IMR-90 (cell line): ENCODE measurements at regions not wholly inside any gene's neighbourhood (a gene's known extent, or its start where the extent isn't known, plus 50 kb on each side); places are given as distances from the start of the nearest gene placed in this dataset.
A peak's percentile ranks its signal among the peaks of the same experiment; 100 is the strongest.

Experiments used
- ATAC-seq: fragments of 200-7000 bp; cut with Tn5 transposase; 2 replicates; pipeline ENCODE4 v1.9.1; 2020; ENCODE audit warnings: low read depth, mild to moderate bottlenecking, moderate library complexity
- BruUV-seq: library from RNA; stranded (reverse); fragments of 400-500 nt; replicated peaks from 2 replicates; lab custom pipeline; 2021; lab: Mats Ljungman, UMichigan
- CTCF ChIA-PET: fragments of 300-600 bp; formaldehyde crosslinking; extraction: SDS; loops from one replicate; lab custom pipeline; 2021; ENCODE audit warnings: antibody characterized with exemption; lab: Yijun Ruan, JAX
- POLR2A ChIA-PET: fragments of 300-600 bp; sonication (Branson Sonifier 250); formaldehyde crosslinking; loops from one replicate; lab custom pipeline; 2022; ENCODE audit warnings: antibody characterized with exemption; ENCODE audit not compliant: unreplicated experiment; lab: Charles Lee
- DNase-seq: peaks from one replicate; pipeline ENCODE4 v3.0.0; 2013
- H2AFZ ChIP-seq: replicated peaks from 2 replicates; pipeline ENCODE3; 2013; ENCODE audit warnings: low read length, mild to moderate bottlenecking; ENCODE audit not compliant: poor library complexity
- H2AK5ac ChIP-seq: 2 replicates; pipeline ENCODE4 v1.6.1; 2013; ENCODE audit warnings: low read depth, low read length, inconsistent platforms
- H2AK9ac ChIP-seq: replicated peaks from 2 replicates; pipeline ENCODE3; 2013; ENCODE audit warnings: mild to moderate bottlenecking, low read depth, low read length, moderate library complexity; ENCODE audit not compliant: poor library complexity
- H2BK120ac ChIP-seq: 2 replicates; pipeline ENCODE4 v1.6.1; 2013; ENCODE audit warnings: low read depth, low read length, inconsistent platforms
- H2BK15ac ChIP-seq: 3 replicates; pipeline ENCODE4 v1.6.1; 2013; ENCODE audit warnings: low read depth, low read length, inconsistent platforms
- H2BK20ac ChIP-seq: 2 replicates; pipeline ENCODE4 v1.6.1; 2013; ENCODE audit warnings: low read depth, mild to moderate bottlenecking, inconsistent platforms, low read length, moderate library complexity
- H2BK5ac ChIP-seq: 2 replicates; pipeline ENCODE4 v1.6.1; 2013; ENCODE audit warnings: mild to moderate bottlenecking, low read depth, low read length, inconsistent platforms; ENCODE audit not compliant: poor library complexity, severe bottlenecking
- H3K14ac ChIP-seq: replicated peaks from 2 replicates; pipeline ENCODE4 v1.6.1; 2013; ENCODE audit warnings: low read depth, low read length, inconsistent platforms
- H3K18ac ChIP-seq: 2 replicates; pipeline ENCODE4 v1.6.1; 2013; ENCODE audit warnings: low read depth, low read length, control low read depth
- H3K23ac ChIP-seq: 2 replicates; pipeline ENCODE4 v1.6.1; 2013; ENCODE audit warnings: low read depth, low read length, inconsistent platforms
- H3K27ac ChIP-seq: 2 replicates; pipeline ENCODE4 v1.5.1; 2013; ENCODE audit warnings: mild to moderate bottlenecking, control low read depth, low read length; ENCODE audit not compliant: insufficient read depth
- H3K27me3 ChIP-seq: 2 replicates; pipeline ENCODE4 v1.6.1; 2013; ENCODE audit warnings: low read length; ENCODE audit not compliant: control insufficient read depth, insufficient read depth
- H3K36me3 ChIP-seq: 2 replicates; pipeline ENCODE4 v1.6.1; 2013; ENCODE audit warnings: low read length, mixed read lengths; ENCODE audit not compliant: control insufficient read depth, insufficient read depth
- H3K4ac ChIP-seq: 2 replicates; pipeline ENCODE4 v1.6.1; 2013; ENCODE audit warnings: low read depth, low read length, inconsistent platforms
- H3K4me1 ChIP-seq: 2 replicates; pipeline ENCODE4 v1.6.1; 2013; ENCODE audit warnings: low read length, mixed read lengths; ENCODE audit not compliant: control insufficient read depth, insufficient read depth
- H3K4me2 ChIP-seq: 2 replicates; pipeline ENCODE4 v1.6.1; 2013; ENCODE audit warnings: low read depth, mild to moderate bottlenecking, control low read depth, low read length, moderate library complexity
- H3K4me3 ChIP-seq: 2 replicates; pipeline ENCODE4 v1.5.1; 2013; ENCODE audit warnings: low read depth, mild to moderate bottlenecking, control low read depth, low read length, moderate library complexity; ENCODE audit not compliant: insufficient read depth
- H3K56ac ChIP-seq: 2 replicates; pipeline ENCODE4 v1.6.1; 2013; ENCODE audit warnings: low read length, inconsistent platforms; ENCODE audit not compliant: insufficient read depth; ENCODE audit errors: extremely low read depth
- H3K79me1 ChIP-seq, 2 experiments: 2 replicates each; pipeline ENCODE4 v1.6.1; 2013; ENCODE audit warnings: low read length in 2 of 2, inconsistent platforms in 1 of 2, low read depth in 1 of 2
- H3K9ac ChIP-seq: 2 replicates; pipeline ENCODE4 v1.6.1; 2013; ENCODE audit warnings: low read depth, low read length, control low read depth
- H3K9me1 ChIP-seq: 2 replicates; pipeline ENCODE4 v1.6.1; 2013; ENCODE audit warnings: low read length, inconsistent platforms; ENCODE audit not compliant: insufficient read depth
- H3K9me3 ChIP-seq: 2 replicates; pipeline ENCODE4 v1.6.1; 2013; ENCODE audit warnings: low read length; ENCODE audit not compliant: control insufficient read depth, insufficient read depth
- H4K20me1 ChIP-seq: 2 replicates; pipeline ENCODE4 v1.6.1; 2013; ENCODE audit warnings: low read length, inconsistent platforms; ENCODE audit not compliant: insufficient read depth
- H4K5ac ChIP-seq: 2 replicates; pipeline ENCODE4 v1.6.1; 2013; ENCODE audit warnings: mild to moderate bottlenecking, low read depth, low read length, control low read depth
- H4K8ac ChIP-seq, 2 experiments: 2 replicates each; pipeline ENCODE4 v1.6.1; 2013; ENCODE audit warnings: low read depth in 2 of 2, low read length in 2 of 2, control low read depth in 1 of 2, inconsistent platforms in 1 of 2
- H4K91ac ChIP-seq: 2 replicates; pipeline ENCODE4 v1.6.1; 2013; ENCODE audit warnings: low read depth, low read length, inconsistent platforms; ENCODE audit not compliant: insufficient read depth
- BHLHE40 ChIP-seq: fragments of 150-350 bp; IDR thresholded peaks from 2 replicates; pipeline ENCODE4 v1.6.1; 2016; ENCODE audit warnings: mild to moderate bottlenecking, low read depth, low read length
- FOS ChIP-seq: fragments of 150-350 bp; IDR thresholded peaks from 2 replicates; pipeline ENCODE4 v1.6.1; 2016; ENCODE audit warnings: low read depth, low read length
- NFE2L2 ChIP-seq: fragments of 150-350 bp; IDR thresholded peaks from 2 replicates; pipeline ENCODE4 v1.6.1; 2016; ENCODE audit warnings: low read depth, mild to moderate bottlenecking, low read length
- RAD21 ChIP-seq: IDR thresholded peaks from 2 replicates; pipeline ENCODE4 v1.6.1; 2012; ENCODE audit warnings: low read length, improper control_type of control experiment
- RCOR1 ChIP-seq: IDR thresholded peaks from 2 replicates; pipeline ENCODE4 v1.6.1; 2012; ENCODE audit warnings: mild to moderate bottlenecking, low read length, improper control_type of control experiment; ENCODE audit not compliant: insufficient replicate concordance
- SMC3 ChIP-seq: fragments of 150-350 bp; IDR thresholded peaks from 2 replicates; pipeline ENCODE4 v1.6.1; 2016; ENCODE audit warnings: low read depth, mild to moderate bottlenecking, antibody characterized with exemption, low read length, moderate library complexity
- WGBS, 2 experiments: methylation state at CpG; one replicate each; pipeline versions ENCODE4 v1.1.5 to v1.1.7; 2013; ENCODE audit warnings: missing lambda C conversion rate in 2 of 2; ENCODE audit not compliant: insufficient read length in 1 of 2; ENCODE audit errors: extremely low coverage in 2 of 2; 5-methylcytosine and 5-hydroxymethylcytosine counted together
- dilution Hi-C: fragments of 300-500 bp; cut with HindIII; formaldehyde crosslinking; loops from one replicate; pipeline ENCODE4 v1.14.3; 2018; ENCODE audit warnings: low sequenced_read_pairs; ENCODE audit not compliant: unreplicated experiment
- in situ Hi-C: fragments of 300-500 bp; cut with MboI; formaldehyde crosslinking; loops from 3 replicates; pipeline ENCODE4 v1.14.3; 2019; ENCODE audit warnings: low sequenced_read_pairs, inconsistent platforms, mixed read lengths
- intact Hi-C: fragments of 100-400 bp; cut with micrococcal nuclease; formaldehyde crosslinking; loops from 2 replicates; pipeline ENCODE4 v1.10.0; 2022

DNA sequence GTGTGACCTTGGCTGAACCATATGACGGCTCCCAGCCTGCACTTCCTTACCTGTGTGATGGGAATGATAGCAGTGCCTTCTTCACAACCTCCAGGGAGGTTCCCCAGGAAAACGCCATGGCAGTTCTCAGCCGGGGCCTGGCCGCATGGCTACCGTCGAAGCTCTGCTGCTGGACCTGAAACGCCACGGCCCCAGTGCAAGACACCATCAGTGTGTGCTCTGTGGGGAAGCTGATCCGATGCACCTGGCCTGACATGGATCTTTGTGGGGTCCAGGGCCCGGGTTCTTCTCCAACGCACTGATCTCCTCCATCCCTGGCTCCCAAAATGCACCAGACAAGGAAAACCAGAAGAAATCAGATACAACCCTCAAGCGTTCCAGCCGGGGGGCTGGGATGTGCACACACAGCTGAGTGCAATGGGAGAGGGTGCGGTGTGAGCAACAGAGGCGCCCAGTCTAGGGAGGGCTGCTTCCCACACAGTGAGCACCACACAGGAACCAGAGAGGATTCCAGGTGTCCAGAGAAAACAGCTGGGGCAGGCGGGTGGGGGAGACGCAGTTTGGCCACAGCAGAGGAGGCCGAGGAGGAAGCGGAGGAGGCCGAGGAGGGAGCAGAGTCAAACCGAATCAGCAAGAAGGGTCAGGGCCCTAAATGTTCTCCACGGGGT lies 54.3 kb upstream of the ZNF469 start:
- Histone ChIP-seq H2BK15ac (peak overlapping the region; percentile 77; the same call in 2 of the 3 replicates), H3K4ac (peak overlapping the region; percentile 99), H4K91ac (peak overlapping the region; percentile 100), H3K9ac (no peak overlapping the region), H3K56ac (no peak overlapping the region), H4K5ac (no peak overlapping the region), H3K36me3 (no peaks in the 10 kb centered on the region), H2BK20ac (peak overlapping the region; percentile 99), H2AFZ (no peak overlapping the region), H3K27me3 (no peaks in the 10 kb centered on the region), H2AK5ac (peak overlapping the region; percentile 94), H3K18ac (no peak overlapping the region), H3K9me3 (no peaks in the 10 kb centered on the region), H3K27ac (no peak overlapping the region), H2BK5ac (peak overlapping the region; percentile 26), H3K9me1 (peaks cover 29% of the 10 kb centered on the region), H4K20me1 (no peaks in the 10 kb centered on the region; the same call in 1 of the 2 replicates), H4K8ac (peak overlapping the region; percentile 26 to 32; a peak in 2 of 4 replicates), H3K4me3 (no peak overlapping the region), H3K4me1 (peaks cover 19% of the 10 kb centered on the region), H3K23ac (no peak overlapping the region), H3K79me1 (peaks cover 12 to 27% of the 10 kb centered on the region in 2 experiments; a peak in 3 of 4 replicates), H2BK120ac (peak overlapping the region; percentile 100), H2AK9ac (peak overlapping the region; percentile 25), H3K14ac (peak overlapping the region; percentile 19; the same call in 1 of the 2 replicates), H3K4me2 (no peak overlapping the region)
- CTCF ChIA-PET = no interaction called here
- dilution Hi-C loops = no loop called here
- 96% methylated on average over 4 of the region's 22 CpGs; no CpG with 5 or more reads in 1 of the 2 experiments for WGBS, 2 experiments
- no peak for TF ChIP-seq RAD21
- no peak for TF ChIP-seq BHLHE40
- TF ChIP-seq SMC3 = no peak
- TF ChIP-seq NFE2L2 = no peak
- no peak for TF ChIP-seq RCOR1
- TF ChIP-seq FOS = no peak
- intact Hi-C loops = no loop called here
- no TSS peak for BruUV-seq
- POLR2A ChIA-PET = no interaction called here
- ATAC-seq (no peak), DNase-seq (no peak)
- in situ Hi-C loops = no loop called here
